ENCODE measurements at regions not wholly inside any gene's neighbourhood (a gene's known extent, or its start where the extent isn't known, plus 50 kb on each side); places are given as distances from the start of the nearest gene placed in this dataset.

GRCh38 chr2:217085543-217085942 lies 225.7 kb upstream of the TNP1 start:
- TF ChIP-seq CTCF (IDR thresholded peaks at IDR 0.05; ENCODE audit: poor library complexity) (no peak), EZH2 (IDR thresholded peaks at IDR 0.05; ENCODE audit: borderline replicate concordance) (no peak), EZH2phosphoT487 (IDR thresholded peaks at IDR 0.05; ENCODE audit: low read depth, severe bottlenecking, unreplicated experiment) (no peak)
